ENCODE measurements at regions not wholly inside any gene's neighbourhood (a gene's known extent, or its start where the extent isn't known, plus 50 kb on each side); places are given as distances from the start of the nearest gene placed in this dataset.
"Not testable (repeated sequence)": the region's sequence is repeated elsewhere in the genome, so short reads cannot be mapped to it uniquely, and the experiment has no call there.

- not testable (repeated sequence) for TF ChIP-seq CTCF (IDR thresholded peaks at IDR 0.05; ENCODE audit: insufficient read depth, low read depth, low read length); EZH2 (IDR thresholded peaks at IDR 0.05; ENCODE audit: insufficient read depth, low read length)
Observed at GRCh38 chr16:88209579-88209978, 173.2 kb upstream of the ZNF469 start.
